GM20431 (cell line): ENCODE measurements at regions not wholly inside any gene's neighbourhood (a gene's known extent, or its start where the extent isn't known, plus 50 kb on each side); places are given as distances from the start of the nearest gene placed in this dataset.

Experiments used
- in situ Hi-C: fragments of 300-500 bp; cut with MseI, MboI; formaldehyde crosslinking; loops from one replicate; pipeline ENCODE4 v1.15.0; 2020; ENCODE audit warnings: low sequenced_read_pairs; ENCODE audit not compliant: unreplicated experiment

- in situ Hi-C loops = no loop called here
These were observed 671.7 kb downstream of the BRD1 start for GRCh38 chr22:49155770-49156580.

- in situ Hi-C loops = no loop called here
These were observed 672.5 kb downstream of the BRD1 start for GRCh38 chr22:49155039-49155769.

DNA sequence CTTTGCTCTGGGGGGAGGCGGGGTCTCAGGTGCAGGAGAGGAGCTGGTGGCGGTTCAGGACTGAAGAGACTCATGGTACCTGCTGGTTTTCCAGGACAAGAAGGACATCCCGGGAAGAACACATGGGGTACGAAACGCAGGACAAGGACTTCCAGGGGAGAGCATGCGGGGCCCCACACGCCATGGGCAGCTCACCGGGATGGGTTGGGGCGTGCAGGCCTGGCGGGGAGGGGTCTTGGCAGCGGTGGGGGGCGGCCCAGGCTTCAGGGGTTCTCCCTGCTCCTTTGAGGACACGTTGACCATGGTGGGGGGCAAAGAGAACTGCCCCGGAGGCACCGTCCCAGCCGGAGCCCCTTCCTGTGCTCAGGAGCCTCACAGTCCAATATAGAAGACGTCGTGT is 673.2 kb downstream of the BRD1 start:
- in situ Hi-C loops = no loop called here

DNA sequence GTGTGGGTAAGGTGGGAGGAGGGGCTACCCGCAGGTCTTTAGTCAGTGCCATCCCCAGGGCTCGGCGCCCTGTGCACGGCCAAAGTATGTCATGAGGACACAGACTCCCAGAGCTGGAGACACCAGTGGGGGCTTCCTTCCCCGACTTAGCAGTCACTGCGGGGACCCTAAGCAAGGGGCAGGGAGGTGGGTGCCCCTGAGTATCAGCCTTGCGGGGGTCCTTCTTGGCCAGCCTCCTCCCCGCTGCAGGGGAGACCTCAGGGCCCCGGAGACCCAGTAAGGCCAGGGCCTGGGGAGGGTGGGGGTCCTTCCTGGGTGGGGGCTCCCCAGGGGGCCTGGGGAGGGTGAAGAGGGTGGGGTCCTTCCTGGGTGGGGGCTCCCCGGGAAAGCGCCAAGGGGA is 673.8 kb downstream of the BRD1 start:
- in situ Hi-C loops = no loop called here

GRCh38 chr22:49152939-49153770 is 674.5 kb downstream of the BRD1 start:
- in situ Hi-C loops = no loop called here

DNA sequence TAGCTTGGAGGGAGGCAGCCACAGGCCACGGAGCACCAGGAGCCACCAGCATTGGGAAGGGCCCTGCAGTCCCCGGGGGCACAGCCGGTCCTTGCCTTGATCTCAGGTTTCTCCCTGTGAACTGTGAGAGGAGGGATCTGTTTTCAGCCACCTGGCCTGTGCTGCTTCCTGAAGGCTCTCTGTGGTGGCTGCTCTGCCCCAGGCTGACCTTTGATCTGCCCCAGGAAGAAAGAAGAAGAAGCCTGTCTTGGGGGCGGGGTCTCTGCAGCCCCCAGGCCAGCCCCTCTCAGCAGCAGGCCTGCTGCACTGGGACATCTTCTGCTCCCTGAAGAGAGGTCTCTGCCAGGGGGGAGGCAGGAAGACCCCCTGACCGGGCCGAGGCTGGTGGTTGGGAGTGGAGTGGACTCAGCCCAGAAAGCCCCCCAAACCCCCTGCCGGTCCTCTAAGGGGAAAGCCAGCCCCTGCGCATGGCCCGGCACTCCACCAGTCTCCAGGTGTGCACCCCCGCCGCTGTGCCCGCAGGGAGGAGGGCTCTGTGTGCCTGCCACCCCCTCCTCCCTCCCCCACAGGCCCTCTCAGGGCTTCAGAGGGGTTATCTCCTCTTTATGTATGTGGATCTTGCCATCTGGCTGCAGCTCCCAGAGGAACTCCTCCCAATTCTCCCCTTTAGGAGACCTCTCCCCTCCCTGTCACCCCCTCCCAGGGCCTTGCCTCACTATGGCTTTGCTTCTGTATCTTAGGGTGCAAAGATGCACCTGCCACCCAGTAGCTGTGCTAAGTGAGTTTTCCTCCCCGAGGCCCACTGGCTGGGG is 675.3 kb downstream of the BRD1 start:
- in situ Hi-C loops = no loop called here

GRCh38 chr22:49151256-49152126 is 676.2 kb downstream of the BRD1 start:
- in situ Hi-C loops = no loop called here

GRCh38 chr22:49150801-49151221 is 676.9 kb downstream of the BRD1 start:
- in situ Hi-C loops = no loop called here

GRCh38 chr22:49149721-49150608 is 677.7 kb downstream of the BRD1 start:
- in situ Hi-C loops = no loop called here

DNA sequence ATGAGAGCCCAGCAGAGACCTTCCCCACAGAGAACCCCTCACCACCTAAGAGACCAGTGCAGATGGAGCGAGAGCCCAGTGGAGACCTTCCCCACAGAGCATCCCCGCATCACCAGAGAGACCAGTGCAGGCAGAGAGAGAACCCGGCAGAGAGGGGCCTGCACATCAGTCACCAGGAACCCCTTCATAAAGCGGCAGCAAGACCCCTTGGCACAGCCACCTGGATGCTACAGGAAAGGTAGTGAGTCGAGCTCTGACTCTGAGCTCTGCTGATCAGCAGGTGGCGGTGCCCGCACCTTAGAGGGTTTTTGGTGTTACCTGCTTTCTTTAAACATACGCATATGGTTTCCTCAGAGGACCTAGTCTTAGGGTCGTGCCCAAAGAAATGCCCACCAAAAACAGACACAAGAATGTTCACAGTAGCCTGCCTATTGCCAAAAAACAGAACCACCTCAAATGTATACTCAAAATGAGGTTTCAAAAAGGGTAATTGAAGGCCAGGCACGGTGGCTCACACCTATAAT is 678.7 kb downstream of the BRD1 start:
- in situ Hi-C loops = no loop called here

DNA sequence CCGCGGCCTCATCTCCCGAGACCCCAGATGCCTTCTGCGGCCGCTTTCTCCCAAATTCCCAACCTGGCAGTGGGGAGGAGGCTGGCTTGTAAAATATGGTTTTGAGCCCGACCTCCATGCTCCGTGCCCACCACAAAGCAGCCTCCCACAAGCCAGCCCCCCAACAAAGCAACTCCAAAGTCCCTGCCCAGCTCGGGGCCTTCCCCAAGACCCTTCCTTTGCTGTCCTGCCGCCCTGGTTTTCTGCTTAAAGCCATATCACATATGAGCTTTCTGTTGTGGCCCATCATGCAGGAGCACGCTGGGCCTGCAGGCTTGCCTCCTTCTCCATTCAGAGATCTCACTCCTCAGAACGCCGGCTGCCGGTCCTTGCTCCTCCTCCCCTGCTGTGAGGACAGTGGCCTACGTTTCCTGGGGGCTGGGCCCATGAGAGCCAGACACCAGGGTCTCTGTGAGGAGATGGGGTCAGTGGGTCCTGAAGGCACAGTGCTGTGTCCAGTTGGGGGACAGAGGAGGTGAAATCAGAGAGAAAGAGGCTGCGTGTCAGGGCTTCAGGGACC is 680.0 kb downstream of the BRD1 start:
- in situ Hi-C loops = no loop called here

DNA sequence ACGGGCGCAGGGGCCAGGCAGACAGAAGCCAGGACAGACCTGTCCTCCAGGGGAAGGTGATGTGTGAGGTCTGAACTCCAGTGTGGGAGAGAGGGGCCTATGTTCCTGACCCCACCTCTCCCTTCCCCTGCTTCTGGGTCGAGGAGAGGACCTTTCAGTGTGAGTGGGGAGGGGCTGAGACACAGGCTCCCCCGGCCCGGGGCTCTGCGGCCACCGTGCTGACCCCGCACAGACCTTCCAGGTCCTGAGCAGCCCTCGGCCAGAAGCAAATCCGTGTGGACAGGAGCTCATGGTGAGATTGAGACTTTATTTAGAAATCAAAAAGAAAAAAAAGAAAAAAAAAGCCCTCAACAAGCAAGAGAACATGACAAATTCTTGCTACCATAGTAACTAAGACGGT is 680.5 kb downstream of the BRD1 start:
- in situ Hi-C loops = no loop called here

DNA sequence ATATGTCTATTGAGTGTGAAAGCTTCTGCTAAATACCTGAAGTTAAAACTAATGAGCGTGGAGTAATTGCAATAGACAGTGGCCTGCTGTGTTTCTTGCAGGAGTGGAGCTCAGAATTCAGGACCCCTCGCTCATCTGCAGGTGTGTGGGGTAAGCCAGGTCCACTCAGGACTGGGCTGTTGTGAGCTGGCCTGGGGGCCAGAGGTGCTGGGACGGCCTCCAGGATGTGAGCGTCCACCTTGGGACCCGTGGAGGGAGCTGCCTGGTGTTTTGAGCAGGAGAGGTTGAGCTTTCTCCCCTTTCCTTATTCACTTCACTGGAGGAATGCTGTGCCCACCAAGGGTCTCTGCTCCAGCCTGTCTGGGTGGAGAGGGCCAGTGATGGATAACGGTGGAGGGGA is 681.2 kb downstream of the BRD1 start:
- in situ Hi-C loops = no loop called here

- in situ Hi-C loops = no loop called here
These were observed 683.9 kb downstream of the BRD1 start for GRCh38 chr22:49143812-49144211.

DNA sequence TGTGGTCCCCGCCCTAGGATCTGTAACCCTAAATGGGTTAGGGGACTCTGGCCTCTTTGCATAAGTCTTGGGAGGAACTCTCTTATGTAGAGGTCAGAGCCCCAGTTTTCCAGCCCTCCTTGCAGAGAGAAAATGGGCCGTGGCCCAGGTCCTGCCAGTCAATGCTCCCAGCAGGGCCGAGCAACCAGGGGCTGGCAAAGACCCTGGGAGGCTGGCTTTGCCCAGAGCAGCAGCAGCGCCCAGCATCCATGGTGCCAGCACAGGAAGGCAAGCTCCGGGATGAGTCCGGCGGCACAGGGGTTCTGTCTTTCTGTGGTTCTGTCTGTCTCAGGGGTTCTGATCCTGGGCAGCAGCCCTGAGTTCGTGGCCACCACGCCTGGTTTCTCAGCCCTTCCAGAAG is 684.8 kb downstream of the BRD1 start:
- in situ Hi-C loops = no loop called here

DNA sequence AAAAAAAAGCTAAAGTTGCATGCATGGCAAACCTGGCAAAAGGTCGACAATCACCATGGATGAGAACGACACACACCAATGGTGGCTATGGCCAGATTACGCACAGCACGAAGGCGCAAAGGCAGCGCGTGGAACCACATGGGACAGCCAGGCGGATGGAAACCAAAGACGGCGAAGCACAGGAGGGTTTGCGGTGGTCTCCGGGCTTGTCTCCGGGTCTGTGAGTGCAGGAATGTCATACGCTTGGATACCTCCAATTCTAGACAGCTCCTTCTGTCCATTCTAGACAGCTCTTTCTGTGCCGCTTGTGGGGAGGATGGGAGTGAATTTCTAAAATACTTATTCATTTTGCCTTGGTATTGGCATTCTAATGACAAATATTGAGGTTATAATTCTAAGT is 685.4 kb downstream of the BRD1 start:
- in situ Hi-C loops = no loop called here

GRCh38 chr22:49141761-49142160 is 685.9 kb downstream of the BRD1 start:
- in situ Hi-C loops = no loop called here
